DMS53 treated with DMSO at 0.1 percent for 48 hours (cell line): ENCODE measurements at regions not wholly inside any gene's neighbourhood (a gene's known extent, or its start where the extent isn't known, plus 50 kb on each side); places are given as distances from the start of the nearest gene placed in this dataset.
"Not testable (repeated sequence)": the region's sequence is repeated elsewhere in the genome, so short reads cannot be mapped to it uniquely, and the experiment has no call there.

ENCODE experiments used
- DNase-seq: peaks from one replicate; lab custom pipeline; 2025; ENCODE audit not compliant: unreplicated experiment; lab: John Stamatoyannopoulos, UW

- no peak for DNase-seq
Observed at GRCh38 chr2:12478151-12479064, 238.3 kb upstream of the TRIB2 start.

GRCh38 chr2:12479065-12479601 lies 237.6 kb upstream of the TRIB2 start:
- no peak for DNase-seq

GRCh38 chr2:12484536-12485115 lies 232.1 kb upstream of the TRIB2 start:
- no peak for DNase-seq

GRCh38 chr2:12486205-12487118 lies 230.3 kb upstream of the TRIB2 start:
- no peak for DNase-seq

- DNase-seq, result no peak
Observed at GRCh38 chr2:12487253-12488004, 229.3 kb upstream of the TRIB2 start.

DNA sequence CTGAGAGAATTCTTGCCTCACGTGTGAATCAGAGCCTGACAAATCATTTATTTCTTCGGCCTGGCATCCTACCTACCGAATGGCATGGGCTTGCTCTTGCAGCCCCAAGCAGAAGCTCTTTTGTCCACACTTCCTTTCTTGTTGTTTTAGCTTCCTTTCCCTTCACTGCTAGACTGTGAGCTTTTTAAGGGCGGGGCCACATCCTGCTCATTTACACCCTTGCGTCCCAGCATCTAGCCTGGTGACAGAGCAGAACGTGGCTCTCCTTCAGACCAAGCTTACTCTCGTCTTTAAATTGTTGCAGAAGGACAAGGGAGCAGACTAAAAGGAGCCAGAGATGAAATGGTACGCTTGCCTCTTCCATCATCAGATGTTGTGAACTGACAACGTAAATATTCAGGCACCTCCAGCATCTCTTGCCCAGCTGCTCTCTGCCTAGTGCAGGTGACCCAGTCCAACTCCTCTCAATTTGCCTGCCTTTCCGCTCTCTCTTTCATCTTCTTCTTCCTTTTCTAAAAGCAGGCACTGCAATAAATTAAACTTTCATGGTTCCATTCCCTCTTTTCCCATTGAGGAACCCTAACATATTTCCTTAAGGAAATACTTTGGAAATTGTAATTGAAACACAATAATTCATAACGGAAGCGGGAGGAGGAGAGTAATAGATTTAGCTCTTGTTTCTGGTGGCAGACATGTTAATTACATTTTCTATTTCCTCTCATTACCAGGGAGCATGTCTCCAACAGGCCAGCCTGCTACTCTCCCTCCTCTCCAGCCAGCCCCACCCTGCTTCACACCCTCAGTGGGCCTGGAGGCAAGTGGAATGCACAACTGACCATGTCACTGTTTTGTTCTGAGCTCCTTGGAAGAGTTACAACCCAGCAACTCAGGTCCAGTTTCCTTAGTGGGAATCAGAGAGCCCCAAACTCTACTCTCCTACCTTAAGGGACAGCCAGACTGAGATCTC lies 228.1 kb upstream of the TRIB2 start:
- no peak for DNase-seq

GRCh38 chr2:12490641-12491040 lies 226.1 kb upstream of the TRIB2 start:
- no peak for DNase-seq

DNA sequence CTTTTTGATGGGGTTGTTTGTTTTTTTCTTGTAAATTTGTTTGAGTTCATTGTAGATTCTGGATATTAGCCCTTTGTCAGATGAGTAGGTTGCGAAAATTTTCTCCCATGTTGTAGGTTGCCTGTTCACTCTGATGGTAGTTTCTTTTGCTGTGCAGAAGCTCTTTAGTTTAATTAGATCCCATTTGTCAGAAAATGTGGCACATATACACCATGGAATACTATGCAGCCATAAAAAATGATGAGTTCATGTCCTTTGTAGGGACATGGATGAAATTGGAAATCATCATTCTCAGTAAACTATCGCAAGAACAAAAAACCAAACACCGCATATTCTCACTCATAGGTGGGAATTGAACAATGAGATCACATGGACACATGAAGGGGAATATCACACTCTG lies 224.4 kb upstream of the TRIB2 start:
- not testable (repeated sequence) for DNase-seq

DNA sequence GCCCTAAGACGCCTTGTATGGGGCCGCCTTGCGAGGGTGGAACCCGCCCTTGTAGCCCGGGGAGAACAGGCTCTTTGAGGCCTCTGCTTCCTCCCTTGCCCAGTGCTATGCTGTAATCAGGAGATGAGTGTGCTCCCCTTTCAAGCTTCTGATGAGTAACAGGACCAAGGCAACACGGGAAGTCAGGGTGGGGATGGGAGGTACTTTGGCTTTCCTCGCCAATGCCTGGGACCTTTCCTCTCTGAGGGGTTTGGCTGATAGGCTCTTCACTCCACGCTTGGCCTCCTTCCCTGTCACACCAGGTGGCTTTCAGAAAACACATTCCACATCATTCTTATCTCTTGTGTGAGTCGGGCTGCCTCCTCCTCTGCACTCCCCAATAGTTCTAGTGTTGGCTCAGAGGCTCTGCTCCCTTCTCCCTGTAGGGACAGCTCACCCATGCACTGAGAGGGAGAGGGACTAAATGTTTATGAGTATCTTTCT lies 223.7 kb upstream of the TRIB2 start:
- no peak for DNase-seq

DNA sequence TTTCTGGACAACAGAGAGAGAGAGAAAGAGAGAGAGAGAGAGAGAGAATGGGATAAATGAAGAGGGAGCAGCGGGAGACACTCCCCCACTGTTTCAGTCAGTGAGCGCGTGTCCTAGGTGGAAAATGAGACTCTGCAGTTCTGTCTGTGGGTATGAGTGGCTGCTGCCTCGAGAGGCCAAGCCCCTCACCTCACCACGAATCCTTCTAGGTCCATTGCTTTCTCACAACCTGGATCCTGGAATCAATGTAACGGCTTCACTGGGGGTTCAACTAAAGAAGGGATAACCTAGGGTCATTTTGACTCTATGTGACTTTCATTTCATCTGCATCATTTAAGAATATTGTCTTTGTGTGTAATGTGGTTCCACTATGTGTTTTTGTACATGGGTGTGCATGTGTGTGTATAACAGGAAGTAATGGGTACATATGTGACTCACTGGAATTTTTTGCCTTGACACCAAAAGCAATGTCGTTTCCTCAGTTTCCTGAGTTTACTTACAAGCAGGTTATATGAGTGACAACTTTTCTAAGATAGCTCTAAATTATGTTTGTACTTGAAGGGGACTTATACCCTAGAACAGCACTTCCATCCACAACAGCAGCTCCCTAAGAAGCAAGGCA lies 221.4 kb upstream of the TRIB2 start:
- no peak for DNase-seq

GRCh38 chr2:12498286-12498685 lies 218.4 kb upstream of the TRIB2 start:
- no peak for DNase-seq

- no peak for DNase-seq
Observed at GRCh38 chr2:12498704-12499103, 218.0 kb upstream of the TRIB2 start.

GRCh38 chr2:12500899-12501298 lies 215.8 kb upstream of the TRIB2 start:
- DNase-seq, result no peak

DNA sequence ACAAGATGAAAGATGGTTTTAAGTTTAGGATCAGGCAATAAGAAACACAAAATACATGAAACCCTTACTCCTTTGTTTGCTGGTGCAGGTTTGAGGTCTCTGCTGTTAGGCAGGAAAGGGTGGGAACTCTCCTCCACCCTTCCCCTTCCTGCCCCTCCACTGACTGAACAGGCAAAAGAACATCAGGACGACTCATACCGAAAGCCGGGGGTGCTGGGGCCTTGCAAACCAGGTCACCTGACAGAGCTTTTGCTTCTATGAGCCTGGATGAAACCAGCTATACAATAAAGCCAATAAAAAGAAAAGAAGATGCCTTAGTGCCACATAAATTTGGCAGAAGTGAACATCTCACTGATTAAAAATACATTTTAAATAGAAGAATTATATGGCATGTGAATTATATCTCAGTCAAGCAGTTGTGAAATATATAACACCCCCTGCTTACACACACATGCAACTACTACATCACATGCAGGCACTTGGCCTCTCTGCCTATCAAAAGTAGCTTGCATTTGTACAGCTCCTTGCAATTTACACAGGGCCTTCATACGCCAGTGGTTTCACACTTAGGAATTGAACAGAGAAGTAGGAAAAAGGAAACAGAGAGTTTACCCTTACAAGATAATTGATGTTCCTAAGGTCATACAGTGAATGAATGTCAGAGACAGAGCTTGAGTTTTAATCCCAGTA lies 215.1 kb upstream of the TRIB2 start:
- DNase-seq, result no peak

DNA sequence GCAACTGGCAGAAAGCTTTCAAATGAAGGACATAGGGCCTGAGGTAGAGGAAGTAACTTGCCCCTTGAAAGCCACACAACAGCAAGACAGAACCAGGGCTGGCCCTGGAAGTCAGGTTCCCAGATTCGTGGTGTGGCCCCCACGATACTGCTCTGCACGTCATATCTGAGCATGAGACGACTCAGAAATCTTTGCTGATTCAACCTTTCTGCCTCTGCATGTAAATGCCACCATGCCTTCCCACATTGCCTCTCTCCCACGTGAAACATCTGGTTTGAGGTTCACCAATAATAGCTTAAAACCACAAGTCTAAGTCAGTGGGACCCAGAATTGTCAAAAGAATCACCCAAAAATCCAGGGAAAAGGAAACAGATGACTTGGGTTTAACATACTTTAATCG lies 214.0 kb upstream of the TRIB2 start:
- DNase-seq, result no peak

DNA sequence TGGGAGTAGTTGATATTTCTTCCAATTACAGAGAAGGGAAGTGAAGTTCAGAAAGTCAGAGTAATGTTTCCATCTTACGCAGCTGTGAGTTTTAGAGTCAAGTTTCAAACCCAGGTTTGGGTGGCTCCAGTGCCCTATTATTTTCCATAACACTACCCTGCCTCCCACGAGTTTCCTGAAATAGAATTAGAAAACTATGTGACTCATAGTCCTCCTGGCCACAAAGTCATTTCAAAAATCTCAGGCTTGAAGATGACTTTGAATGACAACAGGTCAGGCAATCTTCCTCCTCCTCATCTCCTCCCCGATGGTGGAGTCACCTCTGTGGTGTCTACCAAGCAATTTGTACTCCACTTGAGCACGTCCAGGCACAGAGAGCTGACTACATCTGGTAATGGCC lies 212.3 kb upstream of the TRIB2 start:
- no peak for DNase-seq

GRCh38 chr2:12506846-12507245 lies 209.9 kb upstream of the TRIB2 start:
- no peak for DNase-seq

DNA sequence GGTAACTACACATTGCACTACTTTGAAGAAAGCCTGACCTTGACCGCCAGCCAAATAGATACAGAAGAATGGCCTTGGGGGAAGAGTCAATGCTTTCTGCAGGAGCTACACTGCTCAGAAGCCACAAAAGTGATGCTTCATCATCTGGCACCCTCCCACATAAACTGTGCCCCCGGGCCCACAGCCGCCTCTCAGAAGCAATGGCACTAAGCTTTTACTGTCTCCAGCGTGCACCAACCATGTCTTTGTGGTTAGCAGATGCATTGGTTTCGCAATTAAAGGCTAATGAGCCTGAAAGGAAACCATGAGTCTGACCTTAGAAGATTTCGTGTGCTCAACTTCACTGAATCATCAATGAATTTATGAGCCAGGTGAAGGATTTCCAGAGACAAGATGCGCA lies 209.4 kb upstream of the TRIB2 start:
- no peak for DNase-seq
